Omental fat pad (tissue), 3 donors: ENCODE measurements at regions not wholly inside any gene's neighbourhood (a gene's known extent, or its start where the extent isn't known, plus 50 kb on each side); places are given as distances from the start of the nearest gene placed in this dataset.

Experiments
- ATAC-seq: fragments of 150-250 bp; one replicate; pipeline ENCODE4 v1.9.1; 2016; ENCODE audit warnings: mild to moderate bottlenecking, moderate library complexity; ENCODE audit not compliant: low FRiP score
- DNase-seq: peaks from one replicate; pipeline ENCODE4 v3.0.0-alpha.2; 2019; ENCODE audit warnings: low spot score
- CTCF ChIP-seq, 3 donors: fragments of 450-650 bp; IDR thresholded peaks; one replicate each; pipeline ENCODE4 v1.5.1; 2016 to 2017; ENCODE audit warnings: antibody characterized with exemption in 3 of 3, mild to moderate bottlenecking in 3 of 3, moderate library complexity in 2 of 3

DNA sequence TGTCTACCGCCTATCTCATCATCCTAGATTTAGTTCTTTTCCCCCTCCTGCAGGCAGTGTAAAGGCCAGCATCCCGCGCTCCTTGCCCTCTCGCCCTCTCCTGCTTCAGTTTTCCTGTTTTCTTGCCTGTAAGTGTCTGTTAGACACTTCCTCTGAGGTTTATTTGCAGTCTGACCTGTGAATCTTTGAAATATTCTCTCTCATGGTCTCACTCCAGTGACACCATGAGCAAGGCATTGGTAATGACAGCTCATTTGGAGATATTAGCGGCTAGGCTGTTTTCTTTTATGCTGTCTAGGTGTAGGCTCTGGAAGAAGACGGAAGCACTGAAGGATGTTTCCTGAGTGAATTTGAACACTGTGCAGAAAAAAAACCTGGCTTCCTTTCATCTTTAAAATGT lies 179.6 kb downstream of the KDR start:
- DNase-seq (no peak), ATAC-seq (no peak)
- no peak for TF ChIP-seq CTCF (IDR thresholded peaks at IDR 0.05)

DNA sequence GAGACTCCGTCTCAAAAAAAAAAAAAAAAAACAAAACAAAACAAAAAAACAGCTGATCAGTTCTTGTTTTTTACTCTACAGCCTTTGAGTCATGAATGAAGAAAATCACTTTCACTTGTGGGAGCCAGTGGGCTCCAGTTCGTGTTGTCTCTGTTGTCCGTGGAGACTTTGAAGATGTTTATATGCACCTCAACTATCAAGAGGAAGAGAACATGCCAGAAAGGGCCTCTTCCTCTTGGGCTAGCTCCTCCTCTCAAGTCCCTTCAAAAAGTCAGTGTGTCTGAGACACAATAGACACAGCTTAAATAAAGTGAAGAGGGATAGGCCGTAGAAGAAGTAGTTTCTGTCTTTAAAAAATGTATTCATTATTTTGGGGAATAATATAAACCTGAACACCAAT lies 182.7 kb downstream of the KDR start:
- no peak for DNase-seq
- no peak for ATAC-seq
- no peak for TF ChIP-seq CTCF (IDR thresholded peaks at IDR 0.05)

DNA sequence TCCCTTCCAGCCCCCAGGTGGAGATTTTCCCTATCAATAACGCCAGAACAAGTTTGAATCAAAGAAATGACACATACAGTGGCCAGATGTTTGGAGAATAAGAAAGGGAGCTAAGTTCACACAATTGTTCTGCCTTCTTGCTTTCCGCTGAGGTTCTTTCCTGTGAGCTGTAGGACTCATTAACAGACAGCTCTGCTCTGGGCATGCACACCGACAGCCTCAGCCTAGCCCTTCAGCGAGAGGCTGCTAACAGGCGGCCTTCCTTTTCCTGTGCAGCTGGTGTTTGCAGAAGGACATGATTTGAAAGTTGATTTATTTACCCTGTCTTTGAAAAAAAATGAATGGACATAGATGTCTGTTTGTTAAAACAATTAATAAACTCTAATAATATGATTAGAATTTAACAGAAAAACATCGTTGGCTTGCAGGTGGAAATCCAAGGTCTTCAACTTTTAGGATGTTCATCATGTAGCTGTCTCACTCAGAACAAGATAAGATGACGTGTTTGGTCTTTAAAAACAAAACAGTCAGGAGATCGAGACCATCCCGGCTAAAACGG lies 183.3 kb downstream of the KDR start:
- DNase-seq (no peak), ATAC-seq (no peak)
- TF ChIP-seq CTCF (IDR thresholded peaks at IDR 0.05): no peak

DNA sequence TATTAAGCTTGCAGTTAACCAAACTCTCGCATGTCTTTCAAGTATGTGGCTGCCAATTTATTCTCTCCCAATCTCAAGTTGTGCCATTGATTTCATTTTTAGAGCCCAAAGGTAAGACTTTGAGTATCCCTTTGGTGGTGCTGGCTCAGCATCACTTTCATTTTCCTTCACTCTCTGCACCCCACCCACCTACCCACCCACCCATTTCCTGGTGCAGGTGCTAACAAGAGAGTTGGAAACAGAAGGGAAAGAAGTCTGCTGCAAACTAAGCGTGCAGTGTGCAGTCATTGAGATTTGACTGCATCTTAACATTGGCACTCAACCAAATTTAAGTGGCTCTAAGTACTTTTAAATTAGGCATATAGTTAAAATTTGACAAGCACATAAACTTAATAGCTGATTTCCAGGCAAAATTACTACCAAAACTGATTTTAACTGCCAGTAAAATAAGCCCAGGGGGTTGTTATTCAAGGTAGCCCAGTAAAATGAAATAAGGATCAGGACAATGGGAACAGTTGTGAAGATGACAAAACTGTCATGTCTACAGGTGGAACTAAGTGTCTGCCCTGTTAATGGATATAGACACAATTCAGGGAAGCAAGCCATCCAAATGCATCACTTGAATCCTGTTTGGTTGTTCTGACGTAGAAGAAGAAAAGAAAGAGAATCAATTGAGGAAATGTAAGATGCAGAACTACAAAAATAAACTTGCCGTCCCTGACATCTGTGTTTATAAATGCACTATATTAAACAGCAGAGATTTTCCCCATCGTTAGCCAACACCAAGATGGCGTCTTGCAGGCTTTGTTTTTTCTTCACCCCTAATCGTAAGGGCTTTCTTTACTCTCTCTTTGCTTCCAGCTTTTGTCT lies 184.2 kb downstream of the KDR start:
- ATAC-seq: no peak

GRCh38 chr4:54937501-54937900 lies 187.9 kb downstream of the KDR start:
- no peak for TF ChIP-seq CTCF (IDR thresholded peaks at IDR 0.05)
- DNase-seq (no peak), ATAC-seq (no peak)

More for the DNA sequence above, 184.2 kb downstream of the KDR start:
- no peak for DNase-seq
- TF ChIP-seq CTCF (IDR thresholded peaks at IDR 0.05): no peak

- no peak for ATAC-seq
- TF ChIP-seq CTCF (IDR thresholded peaks at IDR 0.05): no peak
Measured at GRCh38 chr4:54933579-54933978, 191.8 kb downstream of the KDR start.

GRCh38 chr4:54930226-54930625 lies 195.2 kb downstream of the KDR start:
- DNase-seq: no peak
- ATAC-seq: no peak
- no peak for TF ChIP-seq CTCF (IDR thresholded peaks at IDR 0.05)

More at GRCh38 chr4:54933579-54933978, 191.8 kb downstream of the KDR start:
- no peak for DNase-seq
